HG03045 (cell line): ENCODE measurements at regions not wholly inside any gene's neighbourhood (a gene's known extent, or its start where the extent isn't known, plus 50 kb on each side); places are given as distances from the start of the nearest gene placed in this dataset.

ENCODE experiments used
- ATAC-seq: cut with Tn5 transposase; IDR thresholded peaks from one replicate; pipeline ENCODE4 v1.9.1; 2021; ENCODE audit warnings: mild to moderate bottlenecking, moderate library complexity; ENCODE audit not compliant: unreplicated experiment

DNA sequence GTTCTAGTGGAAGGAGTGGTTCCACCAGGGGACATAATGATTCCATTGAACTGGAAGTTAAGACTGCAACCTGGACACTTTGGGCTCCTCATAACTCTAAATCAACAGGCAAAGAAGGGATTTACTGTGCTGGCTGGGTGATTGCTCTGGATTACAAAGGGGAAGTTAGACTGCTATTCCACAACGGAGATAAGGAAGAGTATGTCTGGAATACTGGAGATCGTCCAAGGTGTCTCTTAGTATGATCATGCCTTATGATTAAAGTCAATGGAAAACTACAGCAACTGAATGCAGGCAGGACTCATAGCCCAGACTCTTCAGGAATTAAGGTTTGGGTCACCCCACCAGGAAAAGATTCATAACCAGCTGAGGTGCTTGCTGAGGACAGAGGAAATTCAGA is 310.6 kb upstream of the MGMT start:
- ATAC-seq, result no peak

DNA sequence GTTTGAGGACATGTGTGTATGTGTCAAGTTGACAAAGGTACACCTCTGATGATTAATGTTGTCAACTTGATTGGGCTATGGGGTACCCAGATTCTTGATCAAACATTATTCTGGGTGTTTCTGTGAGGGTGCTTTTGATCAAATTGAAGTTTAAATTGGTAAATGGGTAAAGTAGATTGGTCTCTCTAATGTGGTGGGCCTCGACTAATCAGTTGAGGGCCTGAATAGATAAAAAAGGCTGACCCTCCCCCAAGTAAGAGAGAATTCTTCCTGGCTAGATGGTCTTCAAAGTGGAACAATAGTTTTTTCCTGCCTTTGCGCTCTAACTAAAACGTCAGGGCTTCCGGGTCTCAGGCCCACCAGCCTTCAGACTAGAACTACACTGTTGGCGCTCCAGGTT is 309.9 kb upstream of the MGMT start:
- no peak for ATAC-seq

DNA sequence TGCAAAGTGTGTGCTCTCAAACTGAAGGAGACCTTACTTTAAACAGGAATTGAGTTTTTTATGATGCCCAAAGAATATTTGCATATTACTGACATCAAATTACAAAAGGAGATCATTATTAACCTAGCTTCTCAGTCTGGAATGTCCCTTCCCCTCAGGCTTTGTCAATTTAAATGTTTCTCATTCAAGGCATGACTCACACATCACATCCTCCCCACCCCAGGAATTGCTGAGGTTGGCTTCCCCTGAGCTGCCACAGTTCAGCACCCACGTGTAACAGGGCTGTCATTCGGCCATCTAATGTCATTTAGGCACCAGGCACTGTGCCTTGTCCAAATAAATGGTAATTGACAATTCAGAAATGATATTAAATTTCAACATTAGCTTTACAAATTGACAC is 305.9 kb upstream of the MGMT start:
- no peak for ATAC-seq

DNA sequence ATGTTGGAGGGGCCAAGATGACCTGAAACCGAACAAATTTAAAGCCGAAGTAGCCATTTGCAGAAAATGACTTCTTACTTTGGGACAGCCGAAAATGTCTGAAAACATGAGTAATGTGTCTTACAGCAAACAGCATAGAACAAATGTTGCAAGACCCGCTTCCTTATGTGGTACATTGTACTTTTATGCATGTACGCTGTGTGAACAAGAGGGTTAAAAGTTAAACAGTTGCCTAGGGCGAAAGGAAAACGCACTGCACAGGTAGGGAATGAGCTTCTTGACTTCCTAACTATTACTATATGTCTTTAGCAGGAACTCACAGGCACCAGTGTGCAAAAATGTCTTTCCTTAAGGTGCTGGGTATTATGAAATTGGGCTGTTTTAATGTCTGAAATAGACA is 303.5 kb upstream of the MGMT start:
- no peak for ATAC-seq

DNA sequence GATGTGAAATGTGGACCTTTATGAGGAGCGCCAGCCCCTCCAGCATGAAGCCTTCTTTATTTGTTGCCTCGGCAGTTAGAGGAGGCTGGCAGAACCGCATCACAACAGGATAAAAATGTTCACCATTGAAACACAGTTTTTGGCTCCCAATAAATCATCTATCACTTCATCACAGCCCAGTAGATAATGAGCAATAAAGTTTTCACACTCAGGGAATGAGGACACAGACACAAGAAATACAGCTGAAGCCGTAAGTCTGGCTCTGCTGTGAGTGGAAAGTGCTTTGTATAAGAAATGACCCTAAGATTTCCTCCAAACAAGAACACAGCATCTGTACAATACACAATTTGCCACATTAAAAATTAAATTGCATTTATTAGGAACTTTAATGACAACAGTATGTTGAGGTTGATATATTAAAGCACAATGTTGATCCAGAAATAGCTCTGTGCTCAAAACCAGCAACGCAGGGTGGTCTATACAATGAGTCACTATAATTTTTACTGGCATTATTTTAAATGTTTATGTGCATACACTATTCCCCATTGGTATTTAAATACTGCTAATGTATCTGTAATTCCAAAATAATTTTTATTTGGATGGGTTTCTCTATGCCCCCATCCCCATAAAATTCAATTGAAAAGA is 301.8 kb upstream of the MGMT start:
- ATAC-seq, result no peak

DNA sequence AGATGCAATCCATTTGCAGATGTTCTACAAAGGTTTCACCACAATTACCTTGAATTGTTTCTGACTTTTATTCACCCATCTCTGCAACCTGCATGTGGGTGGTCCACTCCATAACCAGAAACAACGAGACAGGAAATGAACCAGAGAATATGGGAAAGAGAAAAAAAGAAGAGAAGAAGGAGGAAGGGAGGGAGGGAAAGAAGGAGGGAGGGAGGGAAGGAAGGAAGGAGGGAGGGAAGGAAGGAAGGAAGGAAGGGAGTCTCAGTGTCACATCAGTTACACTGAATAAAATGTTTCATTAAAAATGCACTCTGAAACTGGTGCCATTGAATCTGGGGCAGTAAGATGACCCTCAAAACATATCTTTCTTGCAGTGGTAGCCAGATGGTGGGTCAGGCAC is 301.3 kb upstream of the MGMT start:
- no peak for ATAC-seq

DNA sequence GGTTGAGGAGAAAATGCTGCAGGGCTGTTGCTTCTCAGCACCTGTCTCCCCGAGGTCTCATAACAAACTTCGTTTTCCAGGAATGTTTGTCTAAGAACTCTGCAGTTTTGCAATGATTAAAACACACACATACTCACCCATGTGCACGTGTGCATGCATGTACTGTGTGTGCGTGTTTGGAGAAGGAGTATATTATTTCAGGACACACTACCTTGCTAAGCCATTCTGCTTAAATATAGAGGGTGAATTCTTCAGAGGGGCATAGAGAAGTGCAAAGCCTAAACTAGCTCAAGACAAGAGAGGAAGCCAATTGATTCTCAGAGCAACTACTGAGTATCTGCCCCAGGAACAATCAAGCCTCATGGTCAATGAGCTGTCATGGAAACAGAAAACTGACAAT is 298.4 kb upstream of the MGMT start:
- ATAC-seq, result no peak

DNA sequence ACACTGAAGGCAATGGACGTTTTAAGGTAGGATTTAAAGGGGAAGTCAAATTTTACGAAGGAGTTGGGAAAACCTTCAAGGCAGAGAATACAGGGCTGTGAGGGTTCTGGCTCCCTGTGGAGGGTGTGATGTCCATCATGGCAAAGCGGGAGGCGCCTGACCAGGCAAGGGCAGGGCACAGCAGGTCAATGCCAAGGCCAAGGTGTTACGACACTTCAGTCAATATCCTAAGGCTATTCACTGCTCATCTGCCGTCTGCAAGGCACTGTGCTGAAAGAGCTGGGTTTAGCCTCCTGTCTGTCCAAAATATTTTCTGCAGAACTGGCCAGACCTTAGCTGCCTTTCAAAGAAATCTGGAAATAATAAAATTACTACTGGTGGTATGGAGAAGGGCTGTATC is 297.9 kb upstream of the MGMT start:
- ATAC-seq, result no peak

DNA sequence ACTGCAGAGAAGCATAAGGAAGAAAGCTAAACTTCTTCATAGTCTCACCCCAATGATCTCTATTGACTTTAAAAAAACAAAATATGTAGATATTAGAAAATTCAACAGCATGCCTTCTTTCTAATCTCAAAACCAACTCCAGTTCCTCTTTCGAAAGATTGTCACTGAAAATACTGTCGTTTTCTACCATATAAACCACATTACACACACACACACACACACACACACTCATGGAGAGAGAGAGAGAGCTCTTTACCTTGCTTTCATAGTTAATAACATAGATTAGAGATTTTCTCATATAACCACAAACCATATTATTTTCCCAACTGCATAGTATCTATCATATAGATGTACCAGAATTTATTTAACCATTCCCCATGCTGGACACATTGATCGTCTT is 296.2 kb upstream of the MGMT start:
- ATAC-seq, result no peak

DNA sequence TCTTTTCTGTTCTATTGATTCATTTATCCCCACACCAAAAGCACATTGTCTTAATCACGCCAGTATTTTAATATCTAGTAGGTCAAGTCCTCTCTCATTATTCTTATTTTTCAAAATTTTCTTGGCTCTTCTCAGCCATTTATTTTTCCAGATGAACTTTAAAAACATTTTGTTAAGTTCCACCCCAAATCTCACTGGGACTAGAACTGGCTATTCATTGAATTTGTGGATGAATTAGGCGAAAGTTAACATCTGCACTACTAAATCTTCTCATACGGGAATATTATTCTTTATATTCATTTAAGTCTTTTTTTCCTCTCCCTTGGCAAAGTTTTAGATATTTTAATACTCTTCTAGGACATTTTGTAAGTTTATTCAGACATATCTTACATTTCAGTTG is 295.2 kb upstream of the MGMT start:
- ATAC-seq, result no peak

DNA sequence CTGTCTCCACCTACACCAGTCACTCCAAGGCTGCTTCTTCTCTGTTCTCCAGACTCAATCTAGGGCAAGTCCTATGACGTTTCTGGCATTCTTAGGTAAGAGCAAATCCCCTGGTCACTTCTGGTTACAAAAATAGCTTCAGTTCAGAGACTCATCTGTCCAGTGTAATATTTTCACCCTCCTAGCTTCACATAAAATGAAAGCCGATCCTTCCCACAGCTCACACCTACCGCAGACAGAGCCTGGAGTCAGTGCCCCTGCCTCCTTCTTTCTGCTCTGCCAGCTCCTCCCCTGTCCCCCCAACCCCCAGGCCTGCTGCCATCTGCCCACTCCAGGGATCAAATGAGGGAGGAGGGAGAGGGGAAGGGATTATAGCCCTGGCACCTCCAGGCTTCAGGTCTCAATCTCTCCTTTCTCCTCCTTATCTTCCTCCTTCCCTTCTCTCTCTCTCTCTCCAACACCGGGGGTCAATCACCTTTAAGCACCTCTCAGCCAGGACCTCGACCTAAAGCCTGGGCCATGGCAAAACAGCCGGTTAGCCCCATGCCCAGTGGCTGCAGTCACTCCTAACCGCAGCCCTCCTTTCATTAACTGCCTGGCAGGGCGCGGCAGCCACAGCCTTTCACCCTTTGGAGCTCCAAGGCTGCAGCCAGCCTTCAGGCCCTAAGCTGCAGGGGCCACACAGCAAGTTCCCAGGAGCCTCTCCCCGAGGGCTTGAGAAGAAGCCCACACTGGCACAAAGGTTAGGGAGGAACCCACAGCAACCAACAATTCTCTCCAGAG is 292.6 kb upstream of the MGMT start:
- ATAC-seq, result no peak

DNA sequence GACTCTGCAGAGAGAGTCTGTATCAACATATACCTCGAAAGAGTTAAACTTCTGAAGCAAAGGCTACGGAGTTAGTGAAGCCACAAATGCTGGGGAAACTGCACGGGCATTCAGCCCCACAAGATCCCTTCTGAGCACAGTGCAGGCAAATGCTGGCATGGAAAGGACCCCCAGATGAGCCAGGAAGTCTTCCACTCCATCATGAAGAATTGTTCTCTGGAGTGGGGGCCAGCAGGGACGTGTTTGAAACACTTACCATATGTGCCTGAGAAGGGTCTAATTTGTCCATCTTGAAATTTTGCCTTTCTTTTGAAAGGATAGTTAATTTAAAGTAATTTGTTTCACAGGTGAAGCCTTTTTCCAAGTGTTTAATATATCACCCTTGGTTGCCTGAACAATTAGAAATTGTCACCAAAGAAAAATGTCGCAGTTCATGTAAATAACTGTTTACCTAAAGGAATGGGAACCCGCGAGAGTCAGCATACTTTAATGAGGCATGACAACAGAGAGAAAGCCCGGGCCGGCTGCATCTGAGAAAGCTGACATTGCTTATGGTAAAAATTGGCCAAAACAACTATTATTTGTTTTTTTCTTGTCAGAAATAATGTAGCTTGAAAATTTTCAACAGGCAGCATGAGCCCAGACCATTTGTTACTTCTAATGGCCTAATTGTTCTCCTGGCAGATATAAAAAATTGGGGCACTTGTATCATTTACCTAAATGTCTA is 287.6 kb upstream of the MGMT start:
- ATAC-seq, result no peak

DNA sequence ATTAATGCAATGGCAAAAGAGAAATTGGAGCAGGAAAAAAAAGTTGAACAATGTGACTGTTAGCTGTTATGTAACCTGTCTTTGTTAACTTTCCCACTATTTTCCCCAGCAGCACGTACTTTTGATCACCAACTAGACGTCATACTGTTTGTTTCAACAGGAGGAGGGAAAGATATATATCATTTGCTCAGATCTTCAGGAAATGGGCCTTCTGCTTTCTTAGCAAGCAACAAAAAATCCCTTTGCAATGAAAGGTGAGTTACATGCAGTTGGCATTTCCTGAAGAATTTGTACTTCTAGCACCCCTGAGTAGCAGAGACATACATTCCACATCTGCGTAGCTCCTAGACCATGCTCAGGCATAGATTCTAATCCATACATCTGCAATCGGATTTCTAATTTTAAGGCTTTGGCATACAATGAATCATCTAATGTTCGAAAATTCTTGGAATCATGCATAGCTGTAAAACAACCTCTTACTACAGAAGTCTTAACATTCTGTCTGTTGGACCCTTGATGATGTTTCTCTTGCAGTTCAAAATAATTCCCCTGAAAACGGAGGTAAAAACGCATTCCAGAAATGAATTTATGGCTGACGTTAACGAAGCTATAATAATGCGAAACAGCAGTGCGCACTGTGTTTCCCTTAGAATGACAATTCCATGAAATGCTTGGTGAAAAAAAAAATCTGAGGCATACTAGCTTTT is 286.9 kb upstream of the MGMT start:
- ATAC-seq, result no peak

DNA sequence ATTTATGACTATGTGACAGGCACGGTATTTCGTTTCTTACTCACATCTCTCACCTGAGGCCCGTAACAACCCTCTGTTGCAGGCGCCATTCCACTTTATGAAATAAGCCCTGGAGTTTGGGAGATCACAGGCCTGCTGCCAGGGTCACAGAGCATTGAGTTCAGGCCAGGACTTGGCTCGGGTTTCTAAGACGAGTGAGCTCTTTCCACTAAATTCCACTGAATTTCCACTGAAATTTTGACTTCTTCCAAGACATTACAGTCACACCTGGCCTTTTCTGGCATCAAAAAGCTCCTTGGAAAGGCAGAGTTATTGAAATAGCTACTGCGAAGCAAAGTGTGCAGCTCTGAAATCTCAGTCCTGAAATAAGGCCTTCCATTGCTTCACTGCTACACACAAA is 282.8 kb upstream of the MGMT start:
- no peak for ATAC-seq

DNA sequence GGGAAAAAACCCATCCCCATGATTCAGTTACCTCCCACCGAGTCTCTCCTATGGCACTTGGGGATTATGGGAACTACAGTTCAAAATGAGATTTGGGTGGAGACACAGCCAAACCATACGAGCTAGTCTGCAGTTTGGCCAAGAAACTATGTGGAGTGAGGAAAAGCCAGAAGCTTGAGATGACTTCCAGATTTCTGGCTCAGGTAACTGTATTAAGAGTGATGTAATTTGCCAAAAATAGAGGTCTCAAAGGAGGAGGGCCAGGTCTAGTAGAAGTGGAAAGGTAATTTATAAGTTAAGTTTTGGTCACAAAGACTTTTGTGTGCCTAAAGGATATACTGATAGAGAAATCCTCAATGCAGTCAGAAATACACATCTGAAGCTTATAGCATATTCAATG is 279.7 kb upstream of the MGMT start:
- ATAC-seq, result no peak

DNA sequence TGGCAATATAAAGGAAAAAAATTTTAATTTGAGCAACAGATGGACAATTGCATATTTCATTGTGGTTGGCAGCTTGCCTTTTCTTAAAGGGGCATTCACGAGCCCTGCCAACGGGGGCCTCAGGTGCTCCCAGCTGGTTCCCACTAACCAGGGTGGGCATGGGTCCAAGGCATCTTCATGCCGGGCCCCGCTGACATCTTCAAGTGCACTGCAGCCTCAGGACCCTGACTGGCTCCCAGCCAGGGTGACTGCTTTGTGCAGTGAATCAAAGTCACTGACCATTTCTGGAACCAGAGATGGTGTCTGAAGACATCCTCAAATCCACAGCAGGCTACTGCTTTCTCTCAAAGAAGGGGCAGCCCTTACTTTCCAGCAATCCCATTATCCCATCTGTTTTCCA is 275.2 kb upstream of the MGMT start:
- no peak for ATAC-seq

DNA sequence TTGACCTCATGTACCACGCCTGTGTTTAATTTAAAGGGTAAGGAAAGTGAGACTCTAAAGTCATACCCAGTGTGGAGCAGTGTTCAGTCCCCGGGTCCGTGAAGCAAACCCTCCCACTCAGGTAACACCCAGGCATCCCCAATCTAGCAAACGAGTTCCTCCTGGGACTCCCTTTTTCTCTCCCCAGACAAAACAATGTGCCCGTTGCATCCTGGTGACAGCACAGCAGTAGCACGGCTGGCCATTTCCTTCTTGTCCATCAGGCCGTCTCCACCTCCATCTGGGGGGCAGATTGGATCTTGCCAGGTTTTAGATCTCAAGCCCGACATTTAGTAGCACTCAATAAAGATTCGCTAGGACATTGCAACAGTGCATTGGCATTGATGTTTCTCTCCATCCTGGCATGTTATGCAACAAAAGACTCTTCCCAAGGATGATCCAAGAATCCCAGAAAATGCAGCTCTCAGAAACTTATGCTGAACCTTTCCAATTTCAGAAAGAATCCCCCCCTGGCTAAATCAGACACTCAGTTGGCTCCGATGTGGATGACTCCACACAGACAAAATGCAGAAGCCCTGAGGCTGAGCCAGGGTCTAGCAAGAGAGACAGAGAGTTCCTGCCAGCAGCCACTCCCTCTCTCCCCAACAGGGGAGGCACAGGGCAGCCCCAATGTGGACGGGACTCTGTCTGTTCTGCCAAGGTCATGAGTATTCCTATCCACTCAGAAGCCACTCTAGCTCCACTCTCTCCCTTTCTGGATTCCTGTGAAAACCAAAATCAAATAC is 274.5 kb upstream of the MGMT start:
- ATAC-seq, result no peak

DNA sequence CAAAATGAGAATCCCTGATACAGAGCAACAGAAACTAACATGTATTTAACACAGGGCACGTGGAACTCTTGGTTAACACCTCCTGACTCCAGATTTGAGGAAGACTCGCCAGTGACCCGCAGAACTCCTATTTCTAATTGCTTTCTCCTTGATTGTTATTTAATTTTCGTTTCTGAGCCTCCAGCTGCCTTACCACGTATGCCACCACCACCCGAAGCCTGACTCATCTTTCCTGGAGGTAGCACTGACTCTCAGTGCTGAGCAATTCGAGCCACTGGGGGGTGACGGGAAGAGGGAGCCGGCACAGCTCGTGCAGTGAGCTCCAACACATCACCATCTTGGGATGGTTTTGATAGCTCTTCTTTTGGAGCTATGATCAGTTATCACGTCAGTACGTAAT is 273.9 kb upstream of the MGMT start:
- ATAC-seq, result no peak

DNA sequence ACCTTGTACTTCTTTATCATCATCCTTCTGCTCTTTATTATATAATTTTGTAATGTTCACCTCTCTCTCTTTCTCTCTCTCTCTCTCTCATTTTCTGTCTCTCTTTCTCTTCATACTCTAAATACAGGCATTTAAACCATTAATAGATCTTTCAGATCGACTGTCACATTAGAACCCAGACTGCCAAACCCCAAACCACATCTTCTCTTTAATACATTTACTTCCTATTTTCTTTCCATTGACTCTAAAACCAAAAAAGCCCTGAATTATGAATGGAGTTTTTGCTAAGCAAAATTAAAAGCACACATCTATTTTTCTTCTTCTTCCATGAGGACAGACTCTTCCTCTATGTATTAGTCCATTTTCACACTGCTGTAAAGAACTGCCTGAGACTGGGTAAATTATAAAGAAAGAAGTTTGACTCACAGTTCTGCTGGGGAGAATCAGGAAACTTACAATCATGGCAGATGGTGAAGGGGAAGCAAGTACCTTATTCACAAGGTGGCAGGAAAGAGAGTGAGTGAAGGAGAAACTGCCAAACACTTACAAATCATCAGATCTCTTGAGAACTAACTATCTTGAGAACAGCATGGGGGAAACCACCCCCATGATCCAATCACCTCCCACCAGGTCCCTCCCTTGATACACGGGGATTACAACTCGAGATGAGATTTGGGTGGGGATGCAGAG is 272.7 kb upstream of the MGMT start:
- no peak for ATAC-seq

DNA sequence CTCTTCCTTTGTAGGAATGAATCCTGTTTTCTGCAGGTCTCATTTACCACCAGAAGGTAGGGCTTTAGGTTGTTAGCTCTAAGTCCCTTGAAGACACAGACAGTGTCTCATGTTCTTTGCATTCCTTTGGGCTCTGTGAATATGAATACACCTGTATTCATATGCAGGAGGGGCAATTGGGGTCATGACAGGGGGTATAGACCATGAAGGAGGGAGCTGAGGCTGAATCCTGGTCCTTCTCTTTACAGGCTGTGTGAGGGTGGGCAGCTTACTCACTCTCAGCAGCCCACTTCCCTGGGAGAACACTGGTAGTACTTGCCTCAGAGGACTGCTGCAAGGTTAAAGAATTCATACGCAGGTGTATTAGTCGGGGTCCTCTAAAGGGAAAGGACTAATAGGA is 267.2 kb upstream of the MGMT start:
- ATAC-seq, result no peak
